GM12878 (cell line): ENCODE measurements at regions not wholly inside any gene's neighbourhood (a gene's known extent, or its start where the extent isn't known, plus 50 kb on each side); places are given as distances from the start of the nearest gene placed in this dataset.

Source experiments
- CBFB ChIP-seq: IDR thresholded peaks from 2 replicates; pipeline ENCODE4 v1.6.1; 2016; ENCODE audit warnings: antibody characterized with exemption, low read depth
- CREM ChIP-seq: IDR thresholded peaks from 2 replicates; pipeline ENCODE4 v1.6.1; 2014; ENCODE audit warnings: antibody characterized with exemption, low read depth
- CTCF ChIP-seq, 3 experiments: IDR thresholded peaks in 2 of 3; conservative IDR thresholded peaks in 1 of 3; 2 replicates each; pipeline ENCODE4 v1.5.1; 2011; ENCODE audit warnings: low read depth in 3 of 3, low read length in 3 of 3, mild to moderate bottlenecking in 3 of 3, control low read depth in 2 of 3, moderate library complexity in 2 of 3, inconsistent platforms in 1 of 3, mixed read lengths in 1 of 3; ENCODE audit not compliant: control insufficient read depth in 2 of 3, insufficient read depth in 1 of 3; ENCODE audit errors: extremely low read depth in 1 of 3
- FOS ChIP-seq: IDR thresholded peaks from 3 replicates; pipeline ENCODE4 v1.6.1; 2011; ENCODE audit warnings: borderline replicate concordance; ENCODE audit not compliant: insufficient read length; ENCODE audit errors: extremely low read depth
- FOXM1 ChIP-seq: IDR thresholded peaks from 2 replicates; pipeline ENCODE4 v1.6.1; 2012; ENCODE audit warnings: low read depth, mild to moderate bottlenecking, inconsistent platforms, low read length, moderate library complexity
- IKZF2 ChIP-seq, 2 experiments: fragments of 450-650 bp; IDR thresholded peaks; 2 replicates each; pipeline ENCODE4 v1.6.1; 2017; ENCODE audit warnings: mild to moderate bottlenecking in 2 of 2, moderate library complexity in 2 of 2
- NFIC ChIP-seq: IDR thresholded peaks from 2 replicates; pipeline ENCODE4 v1.6.1; 2012; ENCODE audit warnings: low read depth, mild to moderate bottlenecking, inconsistent platforms, low read length, moderate library complexity
- NFYB ChIP-seq: IDR thresholded peaks from 2 replicates; pipeline ENCODE4 v1.6.1; 2011; ENCODE audit warnings: low read depth, mild to moderate bottlenecking, low read length, improper control_type of control experiment, moderate library complexity; ENCODE audit not compliant: insufficient read depth
- PRDM15 ChIP-seq: fragments of 450-650 bp; formaldehyde crosslinking; IDR thresholded peaks from 2 replicates; pipeline ENCODE4 v1.4.0; 2020; ENCODE audit warnings: mild to moderate bottlenecking, moderate library complexity
- SMC3 ChIP-seq: IDR thresholded peaks from 2 replicates; pipeline ENCODE4 v1.6.1; 2011; ENCODE audit warnings: low read length, improper control_type of control experiment, borderline replicate concordance
- STAT1 ChIP-seq: fragments of 450-650 bp; conservative IDR thresholded peaks from 2 replicates; pipeline ENCODE4 v1.6.1; 2014; ENCODE audit warnings: antibody characterized with exemption, mild to moderate bottlenecking
- TF ChIP-seq, protein P1 (sequence below): IDR thresholded peaks from 2 replicates; pipeline ENCODE4 v1.6.1; 2011; ENCODE audit warnings: borderline replicate concordance, low read depth, mild to moderate bottlenecking, moderate library complexity, mixed read lengths, low read length; ENCODE audit not compliant: insufficient read depth; ENCODE audit errors: extremely low read length

DNA sequence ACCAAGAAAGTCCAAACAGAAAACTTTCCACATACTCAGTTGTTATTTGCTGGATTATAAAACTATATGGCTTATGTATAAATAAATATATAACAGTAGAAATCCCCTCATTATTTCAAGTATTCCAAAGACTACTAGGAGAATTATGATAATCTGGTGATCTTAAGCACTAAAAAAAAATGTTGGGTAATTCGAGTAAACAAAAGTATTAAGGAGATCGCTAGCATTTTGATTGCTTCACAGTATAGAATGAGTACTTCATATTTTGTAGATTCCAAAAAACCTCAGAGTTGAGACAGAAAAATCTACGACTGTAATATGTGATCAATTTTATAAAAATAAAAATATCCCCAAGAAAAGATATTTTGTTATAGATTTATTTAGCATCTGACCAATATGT, 236.4 kb upstream of the TENT5A start:
- no peak for TF ChIP-seq PRDM15 (CRISPR knock-in tag)
- TF ChIP-seq, protein P1, sequence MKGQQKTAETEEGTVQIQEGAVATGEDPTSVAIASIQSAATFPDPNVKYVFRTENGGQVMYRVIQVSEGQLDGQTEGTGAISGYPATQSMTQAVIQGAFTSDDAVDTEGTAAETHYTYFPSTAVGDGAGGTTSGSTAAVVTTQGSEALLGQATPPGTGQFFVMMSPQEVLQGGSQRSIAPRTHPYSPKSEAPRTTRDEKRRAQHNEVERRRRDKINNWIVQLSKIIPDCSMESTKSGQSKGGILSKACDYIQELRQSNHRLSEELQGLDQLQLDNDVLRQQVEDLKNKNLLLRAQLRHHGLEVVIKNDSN: no peak
- no peak for TF ChIP-seq CTCF (IDR thresholded peaks at IDR 0.05 in 2 of 3, conservative IDR thresholded peaks at IDR 0.05 in 1 of 3; ENCODE audit: control insufficient read depth in 2 of 3, extremely low read depth in 1 of 3, insufficient read depth in 1 of 3, low read depth in 3 of 3, low read length in 3 of 3)
- TF ChIP-seq NFIC: no peak
- TF ChIP-seq NFYB: no peak
- TF ChIP-seq CREM: no peak
- no peak for TF ChIP-seq IKZF2 (IDR thresholded peaks at IDR 0.05)
- TF ChIP-seq FOXM1: no peak
- TF ChIP-seq SMC3: no peak
- no peak for TF ChIP-seq STAT1
- TF ChIP-seq CBFB: no peak
- no peak for TF ChIP-seq FOS
